GM19468 (cell line): ENCODE measurements at regions not wholly inside any gene's neighbourhood (a gene's known extent, or its start where the extent isn't known, plus 50 kb on each side); places are given as distances from the start of the nearest gene placed in this dataset.
A peak's percentile ranks its signal among the peaks of the same experiment; 100 is the strongest.

ENCODE experiments used
- ATAC-seq: cut with Tn5 transposase; IDR thresholded peaks from one replicate; pipeline ENCODE4 v1.9.1; 2021; ENCODE audit warnings: mild to moderate bottlenecking, moderate library complexity, moderate number of reproducible peaks; ENCODE audit not compliant: unreplicated experiment; ENCODE audit errors: extremely low read depth

GRCh38 chr6:113587078-113587699, 270.0 kb upstream of the MARCKS start:
- no peak for ATAC-seq

- ATAC-seq: no peak
Measured at GRCh38 chr6:113588646-113589045, 268.5 kb upstream of the MARCKS start.

- ATAC-seq: no peak
Measured at GRCh38 chr6:113591896-113592827, 265.0 kb upstream of the MARCKS start.

- ATAC-seq: no peak
Measured at GRCh38 chr6:113594726-113595125, 262.4 kb upstream of the MARCKS start.

- ATAC-seq: no peak
Measured at GRCh38 chr6:113595911-113596376, 261.2 kb upstream of the MARCKS start.

GRCh38 chr6:113596387-113597230, 260.5 kb upstream of the MARCKS start:
- no peak for ATAC-seq

- no peak for ATAC-seq
Measured at GRCh38 chr6:113597231-113597583, 259.9 kb upstream of the MARCKS start.

- ATAC-seq: no peak
Measured at GRCh38 chr6:113598786-113599185, 258.4 kb upstream of the MARCKS start.

GRCh38 chr6:113599444-113599843, 257.7 kb upstream of the MARCKS start:
- no peak for ATAC-seq

GRCh38 chr6:113600551-113601339, 256.4 kb upstream of the MARCKS start:
- no peak for ATAC-seq

- no peak for ATAC-seq
Measured at GRCh38 chr6:113607821-113608545, 249.2 kb upstream of the MARCKS start.

GRCh38 chr6:113610377-113610988, 246.7 kb upstream of the MARCKS start:
- ATAC-seq: no peak

- ATAC-seq: no peak
Measured at GRCh38 chr6:113616701-113617274, 240.4 kb upstream of the MARCKS start.

GRCh38 chr6:113619077-113619476, 238.1 kb upstream of the MARCKS start:
- ATAC-seq: no peak

- ATAC-seq: no peak
Measured at GRCh38 chr6:113620386-113620785, 236.8 kb upstream of the MARCKS start.

- no peak for ATAC-seq
Measured at GRCh38 chr6:113622254-113622653, 234.9 kb upstream of the MARCKS start.

GRCh38 chr6:113623129-113623528, 234.0 kb upstream of the MARCKS start:
- no peak for ATAC-seq

GRCh38 chr6:113625850-113626249, 231.3 kb upstream of the MARCKS start:
- peak; percentile 21 for ATAC-seq
